Keratinocyte (primary cell): ENCODE measurements at regions not wholly inside any gene's neighbourhood (a gene's known extent, or its start where the extent isn't known, plus 50 kb on each side); places are given as distances from the start of the nearest gene placed in this dataset.

Experiments
- DNase-seq: peaks from one replicate; pipeline ENCODE4 v3.0.0-alpha.2; 2011; ENCODE audit warnings: low read depth, missing footprints, low spot score
- FAIRE-seq: peaks from 2 replicates; lab custom pipeline; 2011; peaks lifted over from hg19 to GRCh38; lab: Jason Lieb, UNC
- H2AFZ ChIP-seq: 2 replicates; pipeline ENCODE4 v1.6.0; 2012; ENCODE audit warnings: low read length, control low read depth, inconsistent platforms; ENCODE audit not compliant: control insufficient read depth
- H3K27ac ChIP-seq: 2 replicates; pipeline ENCODE4 v1.5.1; 2011; ENCODE audit warnings: low read length; ENCODE audit not compliant: control insufficient read depth, insufficient read depth
- H3K27me3 ChIP-seq: 3 replicates; pipeline ENCODE4 v1.6.0; 2011; ENCODE audit warnings: low read length; ENCODE audit not compliant: control insufficient read depth, insufficient read depth; ENCODE audit errors: extremely low read depth
- H3K36me3 ChIP-seq, 2 experiments: 2 replicates in 1 of 2; 3 replicates in 1 of 2; pipeline ENCODE4 v1.5.1; 2011; ENCODE audit warnings: low read length in 2 of 2, mild to moderate bottlenecking in 1 of 2; ENCODE audit not compliant: control insufficient read depth in 2 of 2, insufficient read depth in 2 of 2; ENCODE audit errors: extremely low read depth in 1 of 2
- H3K4me1 ChIP-seq: 3 replicates; pipeline ENCODE4 v1.5.1; 2011; ENCODE audit warnings: low read length; ENCODE audit not compliant: control insufficient read depth, insufficient read depth; ENCODE audit errors: extremely low read depth
- H3K4me2 ChIP-seq: 3 replicates; pipeline ENCODE4 v1.6.0; 2011; ENCODE audit warnings: low read depth, low read length; ENCODE audit not compliant: control insufficient read depth, insufficient read depth; ENCODE audit errors: extremely low read depth
- H3K4me3 ChIP-seq, 3 experiments: fragments of 200-600 bp in 1 of 3; sonication (generic) in 1 of 3; 2 replicates in 2 of 3; 3 replicates in 1 of 3; pipeline ENCODE4 v1.5.1; 2011 to 2016; ENCODE audit warnings: low read length in 3 of 3, mild to moderate bottlenecking in 3 of 3, control low read depth in 2 of 3, inconsistent platforms in 1 of 3, low read depth in 1 of 3, mixed read lengths in 1 of 3, mixed run types in 1 of 3, moderate library complexity in 1 of 3; ENCODE audit not compliant: control insufficient read depth in 2 of 3, insufficient read depth in 2 of 3; ENCODE audit errors: extremely low read depth in 1 of 3
- H3K79me2 ChIP-seq: 2 replicates; pipeline ENCODE4 v1.6.0; 2012; ENCODE audit warnings: low read length; ENCODE audit not compliant: control insufficient read depth, insufficient read depth
- H3K9ac ChIP-seq: 3 replicates; pipeline ENCODE4 v1.6.0; 2011; ENCODE audit warnings: low read length; ENCODE audit not compliant: control insufficient read depth, insufficient read depth; ENCODE audit errors: extremely low read depth
- H3K9me1 ChIP-seq: 3 replicates; pipeline ENCODE4 v1.6.0; 2011; ENCODE audit warnings: low read length; ENCODE audit not compliant: control insufficient read depth, insufficient read depth; ENCODE audit errors: extremely low read depth
- H3K9me3 ChIP-seq: 2 replicates; pipeline ENCODE4 v1.5.1; 2012; ENCODE audit warnings: low read depth, low read length; ENCODE audit not compliant: control insufficient read depth
- H4K20me1 ChIP-seq: 3 replicates; pipeline ENCODE4 v1.6.0; 2011; ENCODE audit warnings: low read length; ENCODE audit not compliant: control insufficient read depth, insufficient read depth; ENCODE audit errors: extremely low read depth
- CTCF ChIP-seq, 3 experiments: IDR thresholded peaks in 1 of 3; conservative IDR thresholded peaks in 1 of 3; optimal IDR thresholded peaks in 1 of 3; 2 replicates in 2 of 3; 3 replicates in 1 of 3; pipeline versions ENCODE3 to v1.5.1; 2011; ENCODE audit warnings: low read length in 3 of 3, mild to moderate bottlenecking in 3 of 3, moderate library complexity in 2 of 3, control low read depth in 1 of 3, inconsistent platforms in 1 of 3; ENCODE audit not compliant: insufficient read depth in 2 of 3; ENCODE audit errors: extremely low read depth in 1 of 3
- EZH2 ChIP-seq: IDR thresholded peaks from one replicate; pipeline ENCODE4 v1.6.1; 2012; ENCODE audit warnings: inconsistent platforms, mild to moderate bottlenecking, low read length, moderate library complexity
- dilution Hi-C: fragments of 300-500 bp; cut with MboI; formaldehyde crosslinking; loops from one replicate; pipeline ENCODE4 v1.7.0; 2020; ENCODE audit warnings: low sequenced_read_pairs; ENCODE audit not compliant: extremely low pct_ligation_motif_present

DNA sequence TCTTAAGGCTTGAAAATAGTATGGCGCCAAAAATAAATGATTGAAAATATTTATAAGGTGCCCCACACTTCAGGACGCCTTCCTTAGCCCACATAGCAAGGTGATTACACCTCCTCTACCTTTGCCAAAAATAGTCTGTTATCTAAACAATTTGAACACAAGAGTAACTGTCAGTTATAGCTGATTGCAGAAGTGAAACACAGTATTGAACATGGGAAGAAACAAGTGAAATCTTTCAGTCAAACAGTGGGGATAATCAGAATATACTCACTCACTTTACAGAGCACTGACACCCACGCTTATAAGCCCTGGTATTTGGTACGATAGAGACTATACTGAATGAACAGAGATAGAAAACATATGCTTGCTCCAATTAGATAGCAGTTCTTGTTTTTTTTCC lies 203.1 kb downstream of the RAB38 start:
- Histone ChIP-seq H4K20me1 (no peaks in the 10 kb centered on the region), H3K9ac (no peak overlapping the region), H3K36me3 (no peaks in the 10 kb centered on the region), H3K79me2 (no peaks in the 10 kb centered on the region), H3K4me2 (no peak overlapping the region), H3K27me3 (no peaks in the 10 kb centered on the region), H3K4me3 (no peak overlapping the region), H3K27ac (no peak overlapping the region), H3K9me3 (no peaks in the 10 kb centered on the region), H2AFZ (no peak overlapping the region), H3K4me1 (no peaks in the 10 kb centered on the region), H3K9me1 (no peaks in the 10 kb centered on the region)
- FAIRE-seq (no peak), DNase-seq (no peak)
- dilution Hi-C loops: no loop called here
- TF ChIP-seq CTCF (optimal IDR thresholded peaks at IDR 0.05 in 1 of 3, IDR thresholded peaks at IDR 0.05 in 1 of 3, conservative IDR thresholded peaks at IDR 0.05 in 1 of 3; ENCODE audit: extremely low read depth in 1 of 3, insufficient read depth in 2 of 3, low read length in 3 of 3) (no peak), EZH2 (no peak)

DNA sequence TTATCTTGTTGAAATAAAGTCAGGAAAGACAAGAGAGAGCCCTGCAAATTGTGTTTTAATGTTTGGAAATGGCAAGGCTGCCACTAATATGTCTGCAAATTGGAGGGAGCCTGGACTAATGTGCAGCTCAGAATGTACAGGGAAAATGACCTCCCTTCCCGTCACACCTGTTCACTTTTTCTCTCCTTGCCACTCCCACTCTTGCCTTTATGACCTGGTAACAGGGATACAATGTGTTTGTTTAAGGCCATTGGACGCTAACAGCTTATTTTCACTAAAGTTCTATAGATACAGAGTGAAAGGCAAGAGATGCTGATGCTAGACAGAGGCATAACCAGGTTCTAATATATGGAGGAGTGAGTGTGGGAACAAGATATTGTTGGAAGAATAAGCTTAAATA lies 203.9 kb downstream of the RAB38 start:
- no peaks in the 10 kb centered on the region for H3K9me3 ChIP-seq
- H3K79me2 ChIP-seq: no peaks in the 10 kb centered on the region
- H3K4me1 ChIP-seq: no peaks in the 10 kb centered on the region
- no peaks in the 10 kb centered on the region for H3K27me3 ChIP-seq
- H3K36me3 ChIP-seq: no peaks in the 10 kb centered on the region
- H3K4me2 ChIP-seq: no peak overlapping the region
- no peak for TF ChIP-seq EZH2
- TF ChIP-seq CTCF (optimal IDR thresholded peaks at IDR 0.05 in 1 of 3, IDR thresholded peaks at IDR 0.05 in 1 of 3, conservative IDR thresholded peaks at IDR 0.05 in 1 of 3; ENCODE audit: extremely low read depth in 1 of 3, insufficient read depth in 2 of 3, low read length in 3 of 3): no peak
- no peak for DNase-seq
- H3K9me1 ChIP-seq: no peaks in the 10 kb centered on the region
- no peak for FAIRE-seq
- H3K9ac ChIP-seq: no peak overlapping the region
- no peak overlapping the region for H2AFZ ChIP-seq
- no peaks in the 10 kb centered on the region for H4K20me1 ChIP-seq
- H3K27ac ChIP-seq: no peak overlapping the region
- dilution Hi-C loops: no loop called here
- H3K4me3 ChIP-seq: no peak overlapping the region
